Neural cell (in vitro differentiated cells): ENCODE measurements at regions not wholly inside any gene's neighbourhood (a gene's known extent, or its start where the extent isn't known, plus 50 kb on each side); places are given as distances from the start of the nearest gene placed in this dataset.

Experiments
- H2AFZ ChIP-seq: fragments of 200-600, 300-800 bp; sonication (generic), shearing (Covaris generic); 2 replicates; pipeline ENCODE4 v1.6.0; 2014; ENCODE audit warnings: low read depth, mild to moderate bottlenecking, antibody characterized with exemption, low read length, moderate library complexity
- H3F3A ChIP-seq: fragments of 200-600 bp; shearing (Covaris generic); 2 replicates; pipeline ENCODE4 v1.6.1; 2016; ENCODE audit warnings: mild to moderate bottlenecking, moderate library complexity, mixed read lengths, antibody characterized with exemption, low read length; ENCODE audit not compliant: insufficient read depth, poor library complexity, severe bottlenecking
- H3K27ac ChIP-seq: fragments of 200-600, 300-800 bp; sonication (generic), shearing (Covaris generic); 2 replicates; pipeline ENCODE4 v1.5.1; 2014; ENCODE audit warnings: mild to moderate bottlenecking, low read length, moderate library complexity
- H3K27me3 ChIP-seq: fragments of 300-800, 200-600 bp; sonication (generic), shearing (Covaris generic); 2 replicates; pipeline ENCODE4 v1.6.0; 2014; ENCODE audit warnings: mild to moderate bottlenecking, low read depth, low read length, moderate library complexity; ENCODE audit not compliant: insufficient read depth
- H3K36me3 ChIP-seq: fragments of 300-800, 200-600 bp; sonication (generic), shearing (Covaris generic); 2 replicates; pipeline ENCODE4 v1.5.1; 2014; ENCODE audit warnings: mild to moderate bottlenecking, antibody characterized with exemption, low read length, moderate library complexity; ENCODE audit not compliant: insufficient read depth
- H3K4me2 ChIP-seq: fragments of 300-800, 200-600 bp; sonication (generic), shearing (Covaris generic); 2 replicates; pipeline ENCODE4 v1.6.0; 2014; ENCODE audit warnings: mild to moderate bottlenecking, low read length
- H3K4me3 ChIP-seq: fragments of 300-800, 200-600 bp; sonication (generic), shearing (Covaris generic); 2 replicates; pipeline ENCODE4 v1.5.1; 2014; ENCODE audit warnings: mild to moderate bottlenecking, low read length, moderate library complexity
- H3K79me2 ChIP-seq: fragments of 200-600 bp; shearing (Covaris generic); replicated peaks from 2 replicates; pipeline ENCODE4 v1.6.0; 2014; ENCODE audit warnings: mild to moderate bottlenecking, low read length, moderate library complexity; ENCODE audit not compliant: insufficient read depth
- H3K9ac ChIP-seq: fragments of 300-800, 200-600 bp; sonication (generic), shearing (Covaris generic); 2 replicates; pipeline ENCODE4 v1.6.1; 2016; ENCODE audit warnings: mild to moderate bottlenecking, low read length, mixed read lengths
- H3K9me2 ChIP-seq: fragments of 200-600 bp; shearing (Covaris generic); 2 replicates; pipeline ENCODE4 v1.6.1; 2016; ENCODE audit warnings: mild to moderate bottlenecking, low read length, mixed read lengths; ENCODE audit not compliant: insufficient read depth
- H3K9me3 ChIP-seq: fragments of 200-600, 300-800 bp; sonication (generic), shearing (Covaris generic); 2 replicates; pipeline ENCODE4 v1.6.1; 2016; ENCODE audit warnings: mild to moderate bottlenecking, mixed run types, low read length, moderate library complexity, mixed read lengths
- H4K20me1 ChIP-seq: fragments of 200-600 bp; shearing (Covaris generic); 2 replicates; pipeline ENCODE4 v1.6.1; 2016; ENCODE audit warnings: mild to moderate bottlenecking, mixed run types; ENCODE audit not compliant: insufficient read depth
- CTCF ChIP-seq: fragments of 450-650 bp; IDR thresholded peaks from 2 replicates; pipeline ENCODE4 v1.5.1; 2014; ENCODE audit warnings: antibody characterized with exemption, mild to moderate bottlenecking, moderate library complexity; ENCODE audit not compliant: poor library complexity, severe bottlenecking
- EP300 ChIP-seq: fragments of 450-650 bp; conservative IDR thresholded peaks from 2 replicates; pipeline ENCODE4 v1.6.1; 2014; ENCODE audit warnings: antibody characterized with exemption, mild to moderate bottlenecking, moderate library complexity; ENCODE audit not compliant: poor library complexity, severe bottlenecking
- EZH2 ChIP-seq: fragments of 200-600, 300-800 bp; shearing (Covaris generic), sonication (generic); IDR thresholded peaks from 2 replicates; pipeline ENCODE4 v1.6.1; 2014; ENCODE audit warnings: antibody characterized with exemption, low read length, borderline replicate concordance, mild to moderate bottlenecking; ENCODE audit not compliant: insufficient read depth, poor library complexity, severe bottlenecking
- MXI1 ChIP-seq: fragments of 450-650 bp; conservative IDR thresholded peaks from 2 replicates; pipeline ENCODE4 v1.6.1; 2014; ENCODE audit warnings: antibody characterized with exemption, mild to moderate bottlenecking; ENCODE audit not compliant: poor library complexity, severe bottlenecking
- POLR2AphosphoS5 ChIP-seq: IDR thresholded peaks from 2 replicates; pipeline ENCODE4 v1.6.1; 2012
- RAD21 ChIP-seq: fragments of 450-650 bp; conservative IDR thresholded peaks from 2 replicates; pipeline ENCODE4 v1.6.1; 2014; ENCODE audit warnings: antibody characterized with exemption, mild to moderate bottlenecking, moderate library complexity
- REST ChIP-seq: IDR thresholded peaks from 2 replicates; pipeline ENCODE4 v1.6.1; 2012; ENCODE audit warnings: borderline replicate concordance
- SMC3 ChIP-seq: fragments of 450-650 bp; conservative IDR thresholded peaks from 2 replicates; pipeline ENCODE4 v1.6.1; 2014; ENCODE audit warnings: antibody characterized with exemption, mild to moderate bottlenecking, moderate library complexity; ENCODE audit not compliant: poor library complexity
- TAF1 ChIP-seq: IDR thresholded peaks from 2 replicates; pipeline ENCODE4 v1.6.1; 2012; ENCODE audit warnings: low read depth

GRCh38 chr3:147034359-147034758 lies 372.0 kb downstream of the ZIC4 start:
- Histone ChIP-seq H3K9ac (no peak overlapping the region), H2AFZ (no peak overlapping the region), H3F3A (no peaks in the 10 kb centered on the region), H3K9me2 (no peaks in the 10 kb centered on the region), H3K4me2 (no peak overlapping the region), H3K36me3 (no peaks in the 10 kb centered on the region), H3K4me3 (no peak overlapping the region), H4K20me1 (no peaks in the 10 kb centered on the region), H3K27me3 (no peaks in the 10 kb centered on the region), H3K27ac (no peak overlapping the region), H3K79me2 (no peaks in the 10 kb centered on the region), H3K9me3 (no peaks in the 10 kb centered on the region)
- no peak for TF ChIP-seq MXI1
- TF ChIP-seq POLR2AphosphoS5, result no peak
- TF ChIP-seq REST, result no peak
- no peak for TF ChIP-seq EZH2
- no peak for TF ChIP-seq RAD21
- TF ChIP-seq SMC3, result no peak
- TF ChIP-seq TAF1, result no peak
- TF ChIP-seq CTCF, result no peak

- Histone ChIP-seq H3K9me3 (no peaks in the 10 kb centered on the region), H4K20me1 (no peaks in the 10 kb centered on the region), H3F3A (no peaks in the 10 kb centered on the region), H3K4me2 (no peak overlapping the region), H3K4me3 (no peak overlapping the region), H3K27ac (no peak overlapping the region), H3K9ac (no peak overlapping the region), H3K79me2 (no peaks in the 10 kb centered on the region), H3K27me3 (no peaks in the 10 kb centered on the region), H3K36me3 (no peaks in the 10 kb centered on the region), H3K9me2 (no peaks in the 10 kb centered on the region), H2AFZ (no peak overlapping the region)
- TF ChIP-seq RAD21 (no peak), POLR2AphosphoS5 (no peak), EP300 (peak; percentile 83), EZH2 (no peak), REST (no peak), SMC3 (no peak), TAF1 (no peak)
These were observed 376.1 kb downstream of the ZIC4 start for GRCh38 chr3:147030274-147030673.
